ENCODE measurements at regions not wholly inside any gene's neighbourhood (a gene's known extent, or its start where the extent isn't known, plus 50 kb on each side); places are given as distances from the start of the nearest gene placed in this dataset.

DNA sequence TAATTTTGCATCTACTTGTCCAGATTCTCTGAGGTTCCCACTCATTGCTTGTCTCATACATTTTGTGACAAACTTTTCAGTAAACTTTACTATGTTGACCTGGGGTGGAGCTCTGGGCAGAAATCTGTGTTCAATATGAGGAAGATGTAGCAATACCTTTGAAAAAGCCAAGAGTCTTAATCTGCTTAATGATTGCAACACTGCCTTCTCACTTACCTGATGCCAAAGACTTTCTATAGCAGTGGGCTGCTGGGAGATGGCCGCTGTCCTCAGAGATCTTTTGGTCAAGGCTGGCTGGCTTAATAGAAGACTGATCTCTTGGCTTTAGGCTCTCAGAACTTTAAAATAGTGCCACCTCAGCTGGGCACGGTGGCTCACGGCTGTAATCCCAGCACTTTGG lies 70.1 kb upstream of the RBM24 start:
- dilution Hi-C loops (cut with MboI; ENCODE audit: extremely low pct_ligation_motif_present, low sequenced_read_pairs), result no loop called here
- DNase-seq (ENCODE audit: low read depth, low spot score) (no peak), FAIRE-seq (no peak)
- no peaks in the 10 kb centered on the region for H3K27me3 ChIP-seq (ENCODE audit: control insufficient read depth, extremely low read depth, insufficient read depth, low read length)
- H4K20me1 ChIP-seq (ENCODE audit: control insufficient read depth, extremely low read depth, insufficient read depth, low read length), result no peaks in the 10 kb centered on the region
- no peaks in the 10 kb centered on the region for H3K79me2 ChIP-seq (ENCODE audit: control insufficient read depth, insufficient read depth, low read length)
- no peaks in the 10 kb centered on the region for H3K36me3 ChIP-seq (ENCODE audit: control insufficient read depth in 2 of 2, extremely low read depth in 1 of 2, insufficient read depth in 2 of 2, low read length in 2 of 2)
- no peak overlapping the region for H3K4me3 ChIP-seq (ENCODE audit: control insufficient read depth in 2 of 3, extremely low read depth in 1 of 3, insufficient read depth in 2 of 3, low read depth in 1 of 3, low read length in 3 of 3)
- no peaks in the 10 kb centered on the region for H3K9me3 ChIP-seq (ENCODE audit: control insufficient read depth, low read depth, low read length)
- H2AFZ ChIP-seq (ENCODE audit: control insufficient read depth, low read length), result no peak overlapping the region
- no peaks in the 10 kb centered on the region for H3K9me1 ChIP-seq (ENCODE audit: control insufficient read depth, extremely low read depth, insufficient read depth, low read length)
- H3K4me2 ChIP-seq (ENCODE audit: control insufficient read depth, extremely low read depth, insufficient read depth, low read depth, low read length), result no peak overlapping the region
- no peak overlapping the region for H3K9ac ChIP-seq (ENCODE audit: control insufficient read depth, extremely low read depth, insufficient read depth, low read length)
- no peak for TF ChIP-seq EZH2 (IDR thresholded peaks at IDR 0.05; ENCODE audit: low read length)
- TF ChIP-seq, protein P1, sequence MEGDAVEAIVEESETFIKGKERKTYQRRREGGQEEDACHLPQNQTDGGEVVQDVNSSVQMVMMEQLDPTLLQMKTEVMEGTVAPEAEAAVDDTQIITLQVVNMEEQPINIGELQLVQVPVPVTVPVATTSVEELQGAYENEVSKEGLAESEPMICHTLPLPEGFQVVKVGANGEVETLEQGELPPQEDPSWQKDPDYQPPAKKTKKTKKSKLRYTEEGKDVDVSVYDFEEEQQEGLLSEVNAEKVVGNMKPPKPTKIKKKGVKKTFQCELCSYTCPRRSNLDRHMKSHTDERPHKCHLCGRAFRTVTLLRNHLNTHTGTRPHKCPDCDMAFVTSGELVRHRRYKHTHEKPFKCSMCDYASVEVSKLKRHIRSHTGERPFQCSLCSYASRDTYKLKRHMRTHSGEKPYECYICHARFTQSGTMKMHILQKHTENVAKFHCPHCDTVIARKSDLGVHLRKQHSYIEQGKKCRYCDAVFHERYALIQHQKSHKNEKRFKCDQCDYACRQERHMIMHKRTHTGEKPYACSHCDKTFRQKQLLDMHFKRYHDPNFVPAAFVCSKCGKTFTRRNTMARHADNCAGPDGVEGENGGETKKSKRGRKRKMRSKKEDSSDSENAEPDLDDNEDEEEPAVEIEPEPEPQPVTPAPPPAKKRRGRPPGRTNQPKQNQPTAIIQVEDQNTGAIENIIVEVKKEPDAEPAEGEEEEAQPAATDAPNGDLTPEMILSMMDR (optimal IDR thresholded peaks at IDR 0.05 in 1 of 3, IDR thresholded peaks at IDR 0.05 in 1 of 3, conservative IDR thresholded peaks at IDR 0.05 in 1 of 3; ENCODE audit: extremely low read depth in 1 of 3, insufficient read depth in 2 of 3, low read length in 3 of 3), result no peak
- no peak overlapping the region for H3K27ac ChIP-seq (ENCODE audit: control insufficient read depth, insufficient read depth, low read length)
- no peaks in the 10 kb centered on the region for H3K4me1 ChIP-seq (ENCODE audit: control insufficient read depth, extremely low read depth, insufficient read depth, low read length)

DNA sequence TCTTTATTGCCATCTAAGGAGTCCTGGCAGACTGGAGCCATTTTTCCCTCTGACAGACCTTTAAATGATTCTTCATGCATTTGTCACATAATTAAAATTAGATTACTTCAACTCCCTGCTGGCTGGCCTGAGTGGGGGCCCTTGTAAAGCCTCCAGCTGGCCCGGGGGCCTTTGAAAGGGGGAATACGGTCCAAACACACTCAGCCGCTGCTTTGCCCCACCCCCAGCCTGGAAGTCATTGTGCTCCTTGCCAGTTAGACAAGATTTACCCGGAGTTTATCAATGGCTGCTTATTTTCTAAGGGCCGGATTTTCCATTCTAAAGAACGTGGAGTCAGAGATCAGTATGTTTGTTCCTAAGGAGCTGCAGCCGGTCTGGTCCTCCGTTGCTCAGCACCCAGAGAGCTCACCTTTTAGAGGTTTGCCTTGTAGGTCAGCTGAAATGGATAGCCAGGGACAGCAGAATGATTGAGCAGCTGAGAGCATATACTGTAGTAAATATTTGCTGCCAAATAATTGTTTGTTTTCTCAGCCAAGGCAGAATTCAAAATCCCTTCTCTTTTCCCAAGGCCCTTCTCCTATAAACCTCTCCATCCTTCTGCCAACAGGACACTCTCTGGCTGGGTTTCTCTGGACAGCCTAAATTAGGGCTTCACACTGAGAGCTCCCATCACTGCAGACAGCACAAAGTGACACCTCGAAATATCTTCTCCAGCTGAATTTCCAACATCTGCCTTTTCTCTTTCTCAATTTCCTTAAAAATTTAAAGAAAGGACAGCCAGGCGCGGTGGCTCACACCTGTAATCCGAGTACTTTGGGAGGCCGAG lies 68.4 kb upstream of the RBM24 start:
- Histone ChIP-seq H2AFZ (ENCODE audit: control insufficient read depth, low read length) (no peak overlapping the region), H3K79me2 (ENCODE audit: control insufficient read depth, insufficient read depth, low read length) (no peaks in the 10 kb centered on the region), H3K4me2 (ENCODE audit: control insufficient read depth, extremely low read depth, insufficient read depth, low read depth, low read length) (no peak overlapping the region), H3K36me3 (ENCODE audit: control insufficient read depth in 2 of 2, extremely low read depth in 1 of 2, insufficient read depth in 2 of 2, low read length in 2 of 2) (no peaks in the 10 kb centered on the region), H3K9me1 (ENCODE audit: control insufficient read depth, extremely low read depth, insufficient read depth, low read length) (no peaks in the 10 kb centered on the region), H4K20me1 (ENCODE audit: control insufficient read depth, extremely low read depth, insufficient read depth, low read length) (no peaks in the 10 kb centered on the region), H3K9me3 (ENCODE audit: control insufficient read depth, low read depth, low read length) (no peaks in the 10 kb centered on the region), H3K9ac (ENCODE audit: control insufficient read depth, extremely low read depth, insufficient read depth, low read length) (no peak overlapping the region), H3K27me3 (ENCODE audit: control insufficient read depth, extremely low read depth, insufficient read depth, low read length) (no peaks in the 10 kb centered on the region), H3K4me3 (ENCODE audit: control insufficient read depth in 2 of 3, extremely low read depth in 1 of 3, insufficient read depth in 2 of 3, low read depth in 1 of 3, low read length in 3 of 3) (no peak overlapping the region), H3K4me1 (ENCODE audit: control insufficient read depth, extremely low read depth, insufficient read depth, low read length) (no peaks in the 10 kb centered on the region), H3K27ac (ENCODE audit: control insufficient read depth, insufficient read depth, low read length) (no peak overlapping the region)
- no peak for FAIRE-seq
- no peak for DNase-seq (ENCODE audit: low read depth, low spot score)
- TF ChIP-seq, protein P1 (optimal IDR thresholded peaks at IDR 0.05 in 1 of 3, IDR thresholded peaks at IDR 0.05 in 1 of 3, conservative IDR thresholded peaks at IDR 0.05 in 1 of 3; ENCODE audit: extremely low read depth in 1 of 3, insufficient read depth in 2 of 3, low read length in 3 of 3), result no peak
- TF ChIP-seq EZH2 (IDR thresholded peaks at IDR 0.05; ENCODE audit: low read length), result no peak
- dilution Hi-C loops (cut with MboI; ENCODE audit: extremely low pct_ligation_motif_present, low sequenced_read_pairs), result no loop called here
